PC-3 (cell line): ENCODE measurements at regions not wholly inside any gene's neighbourhood (a gene's known extent, or its start where the extent isn't known, plus 50 kb on each side); places are given as distances from the start of the nearest gene placed in this dataset.

Experiments
- ATAC-seq: fragments of 200-7000 bp; cut with Tn5 transposase; 2 replicates; pipeline ENCODE4 v1.9.1; 2020; ENCODE audit warnings: mild to moderate bottlenecking, moderate library complexity
- BruUV-seq: library from RNA; stranded (reverse); fragments of 400-500 nt; replicated peaks from 2 replicates; lab custom pipeline; 2021; lab: Mats Ljungman, UMichigan
- CTCF ChIA-PET: fragments of 300-600 bp; sonication (Branson Sonifier 250); formaldehyde crosslinking; loops from one replicate; lab custom pipeline; 2022; ENCODE audit warnings: antibody characterized with exemption; lab: Charles Lee
- POLR2A ChIA-PET: fragments of 300-600 bp; sonication (Branson Sonifier 250); formaldehyde crosslinking; loops from one replicate; lab custom pipeline; 2022; ENCODE audit warnings: antibody characterized with exemption; ENCODE audit not compliant: unreplicated experiment; lab: Charles Lee
- DNase-seq: peaks from one replicate; pipeline ENCODE4 v3.0.0-alpha.2; 2015
- H2AFZ ChIP-seq: fragments of 300-600 bp; sonication (generic); 2 replicates; pipeline ENCODE4 v1.6.0; 2016; ENCODE audit warnings: antibody characterized with exemption, low read length
- H3F3A ChIP-seq: fragments of 300-600 bp; sonication (generic); one replicate; pipeline ENCODE4 v1.6.0; 2017; ENCODE audit warnings: antibody characterized with exemption, low read length, control low read depth, mild to moderate bottlenecking; ENCODE audit not compliant: unreplicated experiment
- H3K27ac ChIP-seq: fragments of 300-600 bp; sonication (generic); 2 replicates; pipeline ENCODE4 v1.5.1; 2016; ENCODE audit warnings: mild to moderate bottlenecking, low read length
- H3K27me3 ChIP-seq: fragments of 300-600 bp; sonication (generic); 2 replicates; pipeline ENCODE4 v1.6.1; 2016; ENCODE audit warnings: low read length, mixed read lengths
- H3K36me3 ChIP-seq: fragments of 300-600 bp; sonication (generic); 2 replicates; pipeline ENCODE4 v1.6.1; 2016; ENCODE audit warnings: low read depth, mixed run types, low read length, mixed read lengths
- H3K4me1 ChIP-seq: fragments of 300-600 bp; sonication (generic); 2 replicates; pipeline ENCODE4 v1.5.1; 2016; ENCODE audit warnings: low read length; ENCODE audit not compliant: insufficient read depth
- H3K4me2 ChIP-seq: fragments of 300-600 bp; sonication (generic); 2 replicates; pipeline ENCODE4 v1.6.0; 2016; ENCODE audit warnings: low read length
- H3K4me3 ChIP-seq: fragments of 300-600 bp; sonication (generic); 2 replicates; pipeline ENCODE4 v1.5.1; 2016; ENCODE audit warnings: mild to moderate bottlenecking, low read length, mixed read lengths
- H3K79me2 ChIP-seq: fragments of 300-600 bp; sonication (generic); 2 replicates; pipeline ENCODE4 v1.6.1; 2017; ENCODE audit warnings: low read length, mixed read lengths
- H3K9ac ChIP-seq: fragments of 300-600 bp; sonication (generic); 2 replicates; pipeline ENCODE4 v1.6.0; 2016; ENCODE audit warnings: mild to moderate bottlenecking, low read length
- H3K9me2 ChIP-seq: fragments of 300-600 bp; sonication (generic); replicated peaks from 2 replicates; pipeline ENCODE4 v1.6.1; 2016; ENCODE audit warnings: mixed run types, low read length, mixed read lengths
- H3K9me3 ChIP-seq: fragments of 300-600 bp; sonication (generic); 2 replicates; pipeline ENCODE4 v1.6.1; 2016; ENCODE audit warnings: low read length, mixed read lengths
- H4K20me1 ChIP-seq: fragments of 300-600 bp; sonication (generic); 2 replicates; pipeline ENCODE4 v1.6.1; 2016; ENCODE audit warnings: low read length, mixed read lengths
- CTCF ChIP-seq: fragments of 300-600 bp; sonication (generic); conservative IDR thresholded peaks from 2 replicates; pipeline ENCODE4 v1.5.1; 2017; ENCODE audit warnings: antibody characterized with exemption, low read depth, mild to moderate bottlenecking, low read length
- EZH2 ChIP-seq: fragments of 300-600 bp; sonication (generic); IDR thresholded peaks from one replicate; pipeline ENCODE4 v1.6.1; 2017; ENCODE audit warnings: antibody characterized with exemption, mild to moderate bottlenecking, low read length; ENCODE audit not compliant: unreplicated experiment
- EZH2phosphoT487 ChIP-seq: fragments of 300-600 bp; sonication (generic); IDR thresholded peaks from 2 replicates; pipeline ENCODE4 v1.6.1; 2018; ENCODE audit warnings: mild to moderate bottlenecking, antibody characterized with exemption, low read length, borderline replicate concordance
- intact Hi-C: fragments of 100-400 bp; cut with micrococcal nuclease; formaldehyde crosslinking; loops from 2 replicates; pipeline ENCODE4 v1.9.0; 2023

- Histone ChIP-seq H3K36me3 (no peaks in the 10 kb centered on the region), H3K27ac (no peak overlapping the region), H3K4me3 (no peak overlapping the region), H3K4me1 (no peaks in the 10 kb centered on the region), H3K4me2 (no peak overlapping the region), H3F3A (no peaks in the 10 kb centered on the region), H3K9ac (no peak overlapping the region), H4K20me1 (no peaks in the 10 kb centered on the region), H3K79me2 (no peaks in the 10 kb centered on the region), H2AFZ (no peak overlapping the region), H3K9me2 (no peaks in the 10 kb centered on the region), H3K27me3 (no peaks in the 10 kb centered on the region), H3K9me3 (no peaks in the 10 kb centered on the region)
- no peak for DNase-seq
- ChIA-PET CTCF (no interaction called here), POLR2A (no interaction called here)
- ATAC-seq: no peak
- intact Hi-C loops: no loop called here
- no TSS peak for BruUV-seq
- TF ChIP-seq EZH2phosphoT487 (no peak), CTCF (no peak), EZH2 (no peak)
Observed at GRCh38 chr17:33950061-33950460, 305.0 kb upstream of the CCL2 start.

GRCh38 chr17:33952425-33952824 lies 302.7 kb upstream of the CCL2 start:
- H3K27ac ChIP-seq: no peak overlapping the region
- no peak overlapping the region for H3K4me3 ChIP-seq
- H3K9me2 ChIP-seq: no peaks in the 10 kb centered on the region
- H3K36me3 ChIP-seq: no peaks in the 10 kb centered on the region
- H3K9me3 ChIP-seq: no peaks in the 10 kb centered on the region
- no peak overlapping the region for H3K4me2 ChIP-seq
- TF ChIP-seq EZH2: no peak
- TF ChIP-seq CTCF: no peak
- no peak for TF ChIP-seq EZH2phosphoT487
- no peaks in the 10 kb centered on the region for H3K4me1 ChIP-seq
- H3F3A ChIP-seq: no peaks in the 10 kb centered on the region
- no peaks in the 10 kb centered on the region for H4K20me1 ChIP-seq
- DNase-seq (no peak), ATAC-seq (no peak)
- intact Hi-C loops: no loop called here
- no peak overlapping the region for H3K9ac ChIP-seq
- BruUV-seq: no TSS peak
- no peaks in the 10 kb centered on the region for H3K27me3 ChIP-seq
- ChIA-PET CTCF (no interaction called here), POLR2A (no interaction called here)
- no peaks in the 10 kb centered on the region for H3K79me2 ChIP-seq
- no peak overlapping the region for H2AFZ ChIP-seq

- Histone ChIP-seq H3F3A (no peaks in the 10 kb centered on the region), H3K9ac (no peak overlapping the region), H3K4me1 (no peaks in the 10 kb centered on the region), H3K79me2 (no peaks in the 10 kb centered on the region), H3K9me2 (no peaks in the 10 kb centered on the region), H4K20me1 (no peaks in the 10 kb centered on the region), H2AFZ (no peak overlapping the region), H3K4me3 (no peak overlapping the region), H3K27me3 (no peaks in the 10 kb centered on the region), H3K9me3 (no peaks in the 10 kb centered on the region), H3K4me2 (no peak overlapping the region), H3K27ac (no peak overlapping the region), H3K36me3 (no peaks in the 10 kb centered on the region)
- no peak for ATAC-seq
- DNase-seq: no peak
- no TSS peak for BruUV-seq
- TF ChIP-seq EZH2phosphoT487 (no peak), CTCF (no peak), EZH2 (no peak)
- intact Hi-C loops: no loop called here
- CTCF ChIA-PET: no interaction called here
- POLR2A ChIA-PET: no interaction called here
Observed at GRCh38 chr17:33954597-33954996, 300.5 kb upstream of the CCL2 start.
